ENCODE measurements at regions not wholly inside any gene's neighbourhood (a gene's known extent, or its start where the extent isn't known, plus 50 kb on each side); places are given as distances from the start of the nearest gene placed in this dataset.

DNA sequence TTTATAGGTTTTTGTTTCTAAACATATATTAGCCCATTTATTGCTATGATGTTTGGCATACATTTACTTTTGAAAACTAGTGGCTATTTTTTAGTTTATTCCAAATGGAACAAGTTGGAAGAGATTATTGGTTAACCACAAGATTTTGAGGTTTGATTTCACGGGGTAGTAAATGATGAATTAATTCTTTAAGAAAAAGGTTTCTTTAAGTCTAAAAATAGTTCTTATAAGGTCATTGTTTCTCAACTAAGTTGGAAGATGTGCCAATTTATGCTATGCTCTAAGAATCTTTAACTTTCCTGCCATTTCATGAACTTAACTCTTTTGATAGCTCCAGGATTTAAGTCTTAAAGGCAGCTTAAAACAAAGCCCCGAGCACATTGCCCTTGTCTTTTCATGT, 183.8 kb downstream of the LMO4 start:
- DNase-seq: no peak

DNA sequence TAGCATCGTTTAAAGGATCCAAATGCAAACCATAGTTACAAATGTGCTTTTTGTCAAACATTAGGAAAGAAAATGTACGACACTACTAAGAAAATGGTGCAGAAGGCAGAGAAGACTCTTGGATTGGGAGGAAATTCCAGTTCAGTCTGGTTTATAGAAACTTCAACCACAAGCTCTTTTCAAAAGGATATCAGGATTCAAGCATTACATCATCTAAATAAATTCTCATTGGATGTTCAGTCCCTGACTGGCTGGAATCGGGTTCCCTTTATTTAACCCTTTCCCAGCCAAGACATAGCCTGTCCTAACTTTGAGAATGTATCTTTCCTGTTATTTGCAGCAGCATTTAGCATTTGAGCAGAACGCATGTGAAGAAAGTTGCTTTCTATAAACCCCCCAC, 184.6 kb downstream of the LMO4 start:
- no peak for DNase-seq

DNA sequence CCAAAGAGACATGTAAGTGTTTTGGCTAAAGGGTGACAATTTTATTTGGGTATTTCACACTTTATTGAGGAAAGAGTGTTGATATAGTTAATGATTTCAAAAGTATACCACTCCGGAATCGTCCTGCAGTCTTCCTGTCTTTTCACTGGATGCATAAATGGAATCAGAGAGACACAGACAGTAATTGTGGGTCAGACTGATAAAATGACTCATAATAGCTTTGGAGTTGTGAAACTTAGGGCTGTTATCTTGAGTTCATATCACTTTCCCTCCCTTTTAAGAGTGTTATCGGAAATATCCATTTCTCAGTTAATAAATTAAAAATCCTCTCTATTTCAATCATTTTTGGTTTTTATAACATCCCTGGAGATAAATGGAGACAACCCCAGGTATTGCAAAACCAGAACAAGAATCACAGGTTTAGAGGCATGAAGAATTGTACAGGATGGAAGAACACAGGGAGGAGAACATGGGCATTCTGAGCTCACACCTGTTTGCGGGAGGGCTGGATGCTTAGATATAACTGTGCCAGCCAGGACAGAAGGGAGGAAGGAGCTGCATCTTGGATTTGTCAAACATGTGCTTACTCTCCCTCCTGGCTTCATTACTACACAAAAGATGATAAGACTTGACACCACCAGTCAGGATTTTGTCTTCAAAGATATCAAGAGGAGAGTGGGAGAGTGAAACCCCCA, 185.4 kb downstream of the LMO4 start:
- DNase-seq: no peak

DNA sequence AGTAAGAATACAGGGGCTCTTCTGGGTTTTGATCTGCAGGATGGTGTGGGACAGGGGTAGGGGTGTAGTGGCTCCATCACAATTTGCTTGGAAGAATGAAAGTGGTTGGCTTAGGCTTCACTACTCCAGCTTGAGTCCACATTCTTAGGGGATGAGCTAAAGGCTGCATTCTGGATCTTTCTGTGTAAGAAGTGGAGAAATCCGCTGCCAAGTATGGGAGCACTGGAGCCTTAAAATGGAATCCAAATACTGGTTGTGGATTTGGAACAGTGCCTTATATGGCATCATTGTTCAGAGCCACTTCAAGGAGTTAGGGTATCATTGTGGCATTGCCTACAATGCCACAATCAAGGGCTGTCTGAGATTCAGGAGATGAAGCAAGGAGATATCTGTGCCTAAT, 187.1 kb downstream of the LMO4 start:
- no peak for DNase-seq

DNA sequence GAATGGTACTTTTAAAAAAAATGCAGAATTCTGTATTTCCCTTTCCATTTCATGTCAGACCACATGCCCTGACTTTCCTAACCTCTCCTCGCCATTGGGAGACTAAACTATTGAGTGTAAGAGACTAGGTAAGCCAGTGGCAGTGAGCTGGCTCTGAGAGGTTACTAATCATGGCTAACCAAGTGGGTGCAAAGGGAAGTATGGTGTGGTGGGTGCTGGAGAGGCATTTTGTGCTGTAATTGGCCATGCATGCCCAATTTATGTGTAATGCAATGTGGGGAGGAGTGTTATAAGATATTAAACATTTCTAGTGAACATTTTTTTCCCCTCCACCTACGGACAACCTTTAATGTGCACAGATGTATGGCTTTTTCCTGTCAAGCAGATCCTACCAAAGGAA, 190.1 kb downstream of the LMO4 start:
- no peak for DNase-seq

DNA sequence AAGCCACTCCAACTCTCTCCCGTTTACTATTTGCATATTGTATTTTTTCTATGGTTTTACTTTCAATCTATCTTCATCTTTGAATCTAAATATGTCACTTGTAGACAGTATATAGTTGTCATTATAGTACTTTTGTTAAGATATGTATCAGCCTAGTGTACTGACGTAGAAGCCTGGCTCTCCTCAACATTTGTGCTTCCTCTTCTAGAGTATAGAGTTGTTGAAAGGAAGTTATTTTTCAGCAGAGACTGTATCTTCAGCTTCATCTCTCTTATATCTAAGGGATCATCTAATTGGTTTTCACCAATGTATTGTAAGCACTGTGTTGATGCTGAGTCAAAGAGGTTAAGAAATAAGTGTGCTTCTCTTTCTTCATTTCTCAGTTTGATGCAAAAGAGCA, 192.8 kb downstream of the LMO4 start:
- DNase-seq: no peak

DNA sequence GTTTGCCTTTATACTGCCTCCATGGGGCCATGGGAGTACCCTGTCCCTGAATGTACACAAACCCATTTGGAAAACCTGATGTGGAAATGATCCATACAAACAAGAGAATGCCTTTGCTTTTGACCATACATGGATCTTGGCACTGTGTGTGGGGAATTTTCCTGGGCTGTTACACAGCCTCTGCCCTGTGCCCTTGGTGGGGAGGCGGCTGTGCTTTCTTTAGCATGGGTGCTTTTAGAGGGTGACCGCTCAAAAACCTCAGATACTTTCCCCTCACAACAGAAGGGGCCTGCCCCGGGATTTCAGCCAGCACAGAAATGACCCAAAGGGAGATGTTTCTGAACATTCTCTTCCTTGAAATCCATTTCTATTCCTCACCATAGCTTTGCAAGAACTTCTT, 194.8 kb downstream of the LMO4 start:
- DNase-seq: no peak

DNA sequence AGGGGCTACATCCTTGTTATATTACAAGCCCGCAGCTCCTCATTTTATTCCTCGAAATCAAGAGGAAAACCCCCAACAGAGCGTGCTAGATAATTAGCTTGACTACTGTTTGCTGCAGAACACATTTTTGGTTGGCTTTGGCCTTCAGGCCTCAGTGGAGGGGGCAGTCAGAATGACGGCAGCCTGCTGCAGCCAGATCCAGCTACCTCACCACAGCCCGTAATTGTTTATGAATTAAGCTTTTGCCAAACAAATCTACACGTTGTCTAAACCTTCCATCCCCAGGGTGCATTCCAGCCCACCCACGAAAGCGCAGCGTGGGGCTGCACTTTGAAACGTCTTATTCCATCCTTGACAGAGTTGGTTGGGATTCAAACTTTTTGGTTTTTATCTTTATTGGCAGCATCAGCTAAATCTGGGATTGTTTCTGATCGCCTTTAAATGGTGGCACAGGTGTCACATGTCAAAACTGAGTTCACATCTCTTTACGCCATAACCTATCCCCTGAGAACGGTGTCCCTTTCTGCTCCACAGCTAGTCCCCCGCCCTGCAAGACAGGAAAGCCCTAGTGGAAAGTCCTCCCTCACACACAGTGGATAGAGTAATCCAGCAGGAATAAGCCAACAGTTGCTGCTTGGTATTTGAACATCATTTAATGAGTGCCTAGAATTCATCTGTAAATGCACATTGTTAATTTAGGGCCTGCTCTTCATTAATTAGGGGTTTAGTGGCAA, 195.5 kb downstream of the LMO4 start:
- no peak for DNase-seq

DNA sequence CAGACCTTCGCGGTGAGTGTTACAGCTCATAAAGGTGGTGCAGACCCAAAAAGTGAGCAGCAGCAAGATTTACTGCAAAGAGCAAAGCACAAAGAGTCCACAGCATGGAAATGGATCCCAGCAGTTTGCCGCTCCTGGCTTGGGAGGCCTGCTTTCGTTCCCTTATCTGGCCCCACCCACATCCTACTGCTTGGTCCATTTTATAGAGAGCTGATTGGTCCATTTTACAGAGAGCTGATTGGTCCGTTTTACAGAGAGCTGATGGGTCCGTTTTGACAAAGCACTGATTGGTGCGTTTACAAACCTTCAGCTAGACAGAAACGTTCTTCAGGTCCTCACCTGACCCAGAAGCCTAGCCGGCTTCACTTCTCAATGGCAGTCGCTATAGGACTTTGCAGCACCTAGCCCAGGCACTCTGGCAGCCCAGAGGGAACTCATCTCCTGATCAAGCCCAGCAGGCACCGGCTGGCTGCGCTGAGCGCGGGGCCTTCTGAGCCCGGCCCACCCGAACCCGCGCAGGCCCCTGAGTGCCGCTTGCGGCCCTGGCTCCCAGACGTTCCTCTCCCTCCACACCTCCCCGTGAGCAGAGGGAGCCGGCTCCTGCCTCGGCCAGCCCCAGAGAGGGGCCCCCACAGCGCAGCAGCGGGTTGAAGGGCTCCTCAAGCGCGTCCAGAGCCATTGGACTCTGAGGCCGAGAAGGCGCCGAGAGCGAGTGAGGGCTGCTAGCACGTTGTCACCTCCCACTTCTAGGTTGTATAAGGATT, 200.3 kb downstream of the LMO4 start:
- DNase-seq: no peak

DNA sequence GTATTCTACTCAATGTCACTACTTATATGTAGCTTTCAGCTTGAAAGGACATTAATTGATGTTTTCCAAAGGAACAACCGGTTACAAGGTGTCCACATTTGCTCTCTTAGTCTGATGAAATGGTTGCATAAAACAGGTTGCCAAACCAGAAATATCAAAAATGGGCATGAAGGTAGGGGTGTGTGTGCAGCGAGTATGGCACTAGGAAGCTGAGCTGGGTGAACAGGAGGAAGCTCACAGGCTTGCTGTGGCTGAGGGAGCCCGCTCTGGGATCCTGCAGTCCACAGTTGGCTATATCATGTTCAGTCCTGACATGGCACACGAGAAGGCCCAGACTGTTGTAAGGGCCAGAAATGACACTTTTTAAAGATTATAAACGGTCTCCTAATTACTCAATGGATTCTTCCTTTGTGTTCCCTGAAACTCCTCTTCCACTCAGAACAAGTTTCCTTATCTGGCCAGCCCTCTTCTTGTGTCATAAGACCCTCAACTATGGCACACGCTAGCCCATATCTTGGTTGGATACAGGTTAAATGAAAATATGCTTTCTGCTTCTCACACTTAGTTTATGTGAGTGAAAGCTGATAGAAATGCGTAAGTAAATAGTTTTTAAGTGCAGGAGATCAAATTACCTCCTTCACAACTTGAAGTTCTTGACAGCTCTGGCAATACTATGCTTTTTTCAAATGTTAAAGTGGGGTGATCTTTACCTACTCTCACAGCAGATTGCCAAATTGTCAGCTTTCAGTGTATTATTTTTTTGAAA, 201.5 kb downstream of the LMO4 start:
- DNase-seq: no peak

DNA sequence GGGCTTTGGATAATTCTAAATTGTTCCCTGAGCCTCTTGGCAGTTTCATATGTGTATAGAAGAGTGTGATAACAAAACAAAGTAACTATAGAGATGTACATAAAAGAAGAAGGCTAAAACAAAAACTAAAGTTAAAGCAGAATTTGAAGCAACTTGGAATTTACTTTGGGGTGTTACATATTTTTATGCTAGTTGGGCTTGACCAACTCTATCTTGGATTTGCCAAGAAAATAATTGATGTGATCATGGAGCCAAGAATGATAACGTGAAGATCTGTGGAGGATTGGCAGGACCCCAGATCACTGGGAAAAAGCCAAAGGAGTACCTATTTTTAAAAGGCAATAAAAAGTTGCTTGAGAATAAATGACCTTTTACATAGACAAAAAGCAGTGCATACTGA, 206.9 kb downstream of the LMO4 start:
- DNase-seq: no peak

DNA sequence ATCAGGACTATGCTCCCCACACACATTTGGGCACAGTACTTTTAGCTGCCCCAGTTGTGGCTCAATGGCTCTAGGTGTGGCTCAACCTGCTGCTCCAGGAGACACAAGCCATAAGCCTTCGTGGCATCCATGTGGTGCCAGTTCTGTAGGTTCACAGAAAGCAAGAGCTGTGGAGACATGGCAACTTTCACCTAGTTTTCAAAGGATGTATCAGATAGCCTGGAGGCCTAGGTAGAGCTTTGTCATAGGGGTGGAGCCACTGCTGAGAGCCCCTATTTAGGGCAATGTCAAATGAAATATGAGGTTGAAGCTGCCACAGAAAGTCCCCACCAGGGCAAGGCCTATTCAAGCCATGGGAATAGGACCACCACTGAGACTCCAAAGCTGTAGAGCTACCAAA, 210.5 kb downstream of the LMO4 start:
- no peak for DNase-seq

DNA sequence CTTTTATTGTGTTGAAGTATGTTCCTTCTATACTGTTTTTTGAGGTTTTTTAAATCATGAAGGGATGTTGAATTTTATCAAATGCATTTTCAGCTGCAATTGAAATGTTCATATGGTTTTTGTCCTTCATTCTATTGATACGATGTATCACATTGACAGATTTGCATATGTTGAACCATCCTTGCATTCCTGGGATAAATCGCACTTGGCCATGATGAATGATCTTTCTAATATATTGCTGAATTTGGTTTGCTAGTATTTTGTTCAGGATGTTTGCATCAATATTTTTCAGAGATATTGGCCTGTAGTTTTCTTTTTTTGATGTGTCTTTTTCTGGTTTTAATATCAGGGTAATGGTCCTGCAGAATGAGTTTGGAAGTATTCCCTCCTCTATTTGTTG, 214.0 kb downstream of the LMO4 start:
- DNase-seq: no peak

DNA sequence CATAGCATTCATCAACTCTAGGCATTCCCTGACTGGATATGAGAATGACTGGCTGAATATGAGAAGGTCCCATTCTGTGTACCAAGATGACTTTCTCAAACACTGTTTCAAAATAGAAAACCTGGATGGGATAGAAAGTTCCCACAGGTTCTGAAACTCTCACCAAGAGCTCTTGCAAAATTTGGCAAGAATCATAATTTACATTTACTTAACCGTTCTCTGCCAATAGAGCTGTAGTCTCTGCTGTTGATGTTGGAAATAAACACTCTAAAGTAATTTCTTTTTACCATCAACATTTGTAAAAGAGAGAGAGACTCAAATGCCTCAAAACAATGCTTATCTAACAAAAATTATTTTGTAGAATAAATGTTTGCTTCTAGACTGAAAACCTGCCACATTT, 221.1 kb downstream of the LMO4 start:
- no peak for DNase-seq

DNA sequence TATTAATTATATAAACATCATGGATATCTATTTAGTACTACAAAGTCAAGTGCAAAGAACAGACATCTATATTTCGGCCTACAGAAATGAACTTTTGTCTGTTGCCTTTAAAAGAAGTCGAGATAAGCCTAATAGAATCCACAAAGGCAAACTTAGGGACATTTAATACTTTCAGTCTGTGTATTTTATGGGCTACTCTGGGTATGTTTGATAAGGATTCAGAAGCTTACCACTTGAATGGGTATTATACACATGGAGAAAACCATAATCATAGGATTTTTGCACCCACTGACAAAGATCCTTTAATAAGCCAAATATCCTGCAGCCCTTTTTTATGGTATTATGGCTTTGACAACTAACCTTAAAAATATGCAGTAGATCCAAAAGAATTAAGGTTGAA, 224.8 kb downstream of the LMO4 start:
- no peak for DNase-seq

DNA sequence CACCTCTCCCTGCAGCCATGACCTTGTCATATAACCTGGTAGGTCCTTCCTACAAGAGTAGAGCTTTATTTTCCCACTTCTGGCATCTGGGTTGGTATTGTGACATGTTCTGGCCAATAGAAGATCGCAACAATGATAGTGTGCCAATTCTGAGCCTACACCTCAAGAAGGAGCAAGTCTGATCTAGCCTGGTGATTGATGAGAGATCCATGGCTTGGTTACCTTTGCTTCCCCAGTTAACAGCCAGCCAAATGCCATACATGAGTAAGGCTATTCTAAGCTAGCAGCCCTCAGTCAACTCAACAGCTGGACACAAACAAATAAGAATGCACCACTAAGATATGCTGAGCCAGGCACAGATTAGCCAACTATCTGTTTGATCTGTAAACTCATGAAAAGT, 226.7 kb downstream of the LMO4 start:
- no peak for DNase-seq

DNA sequence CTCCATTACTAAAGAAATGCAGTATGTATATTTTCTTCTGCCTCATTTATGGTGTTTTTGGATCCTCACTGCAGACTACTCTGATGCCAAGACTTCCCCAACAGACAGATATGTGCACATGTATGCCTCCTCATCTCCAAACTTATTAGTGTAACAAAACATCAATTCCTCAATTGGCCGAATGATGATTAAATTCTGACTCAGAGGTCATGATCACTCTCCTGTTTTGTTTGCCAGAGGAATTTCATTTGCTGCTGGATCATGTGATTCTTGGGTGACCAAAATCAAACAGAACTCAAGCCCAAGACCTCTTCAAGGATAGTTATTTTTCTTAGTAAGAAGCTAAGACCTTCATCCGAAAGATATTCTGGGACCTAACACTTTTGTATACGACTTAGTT, 227.6 kb downstream of the LMO4 start:
- no peak for DNase-seq

DNA sequence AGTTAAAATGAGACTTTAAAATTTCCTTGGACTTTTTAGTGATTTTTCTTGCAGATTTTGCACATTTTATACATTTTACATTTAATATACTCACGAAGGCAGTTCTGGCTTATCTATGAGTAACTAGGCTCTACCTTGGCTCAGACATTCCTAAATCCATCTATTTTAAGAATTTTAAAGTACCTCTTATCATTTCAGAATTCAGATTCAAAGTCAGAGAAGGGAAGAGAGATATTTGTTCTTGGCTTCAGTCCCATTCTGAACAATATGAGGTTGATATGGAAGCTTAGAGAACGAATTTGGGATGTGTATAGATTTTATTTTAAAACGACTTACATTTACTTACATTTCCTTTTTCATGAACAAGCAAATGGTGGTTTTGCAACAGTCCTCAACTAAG, 230.2 kb downstream of the LMO4 start:
- no peak for DNase-seq

DNA sequence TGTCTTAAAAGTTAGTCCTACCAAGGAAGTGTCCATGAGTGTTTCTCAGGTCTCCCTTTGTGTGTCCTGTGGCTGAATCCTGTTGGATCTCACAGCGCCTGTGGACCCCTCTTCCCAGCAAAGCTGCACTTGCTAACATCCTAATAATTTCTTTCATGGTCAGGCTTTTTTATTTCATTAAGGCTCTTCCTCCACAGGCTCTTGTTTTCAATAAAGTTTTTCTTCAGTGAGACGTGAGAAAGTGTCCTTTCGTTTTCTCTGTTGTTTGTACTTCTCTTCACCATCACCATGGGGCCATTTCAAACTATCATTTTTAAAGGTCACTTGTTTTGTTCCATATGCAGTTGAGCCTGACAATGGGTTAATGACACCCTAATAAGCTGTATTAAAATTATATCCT, 231.5 kb downstream of the LMO4 start:
- DNase-seq: no peak

DNA sequence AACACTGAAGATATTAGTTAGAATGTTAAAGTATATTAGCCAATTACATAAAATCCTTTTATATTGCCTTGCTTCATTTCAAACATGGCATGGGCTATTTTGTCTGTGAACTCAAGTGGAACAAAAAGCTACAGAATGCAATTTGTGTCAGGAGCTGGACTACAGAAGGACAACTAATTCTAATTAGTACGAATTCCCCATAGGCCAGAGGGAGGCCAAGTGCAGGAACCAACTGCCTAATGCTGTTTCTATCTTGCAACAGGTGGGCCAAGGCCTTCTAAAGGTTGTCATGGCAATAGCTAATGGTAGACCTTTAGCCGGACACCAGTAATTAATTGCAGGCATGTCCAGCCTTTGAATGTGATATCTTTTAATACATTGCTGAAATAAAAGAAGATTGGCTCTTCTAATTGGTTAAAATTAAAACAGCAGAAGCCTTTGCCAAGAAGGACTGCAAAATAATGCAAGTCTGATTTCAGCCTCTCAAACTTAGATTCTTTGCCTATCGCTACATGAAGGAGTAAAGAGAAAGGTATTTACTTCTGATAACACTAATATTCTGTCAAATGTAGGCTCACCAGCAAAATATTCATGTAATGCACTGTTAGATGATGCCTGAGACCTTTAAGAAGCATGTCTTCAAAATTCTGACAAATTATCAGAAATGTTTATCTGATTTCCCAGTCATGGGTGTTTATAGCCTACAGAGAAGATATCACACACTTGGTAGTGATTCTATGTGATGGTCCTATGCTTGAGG, 232.1 kb downstream of the LMO4 start:
- no peak for DNase-seq

DNA sequence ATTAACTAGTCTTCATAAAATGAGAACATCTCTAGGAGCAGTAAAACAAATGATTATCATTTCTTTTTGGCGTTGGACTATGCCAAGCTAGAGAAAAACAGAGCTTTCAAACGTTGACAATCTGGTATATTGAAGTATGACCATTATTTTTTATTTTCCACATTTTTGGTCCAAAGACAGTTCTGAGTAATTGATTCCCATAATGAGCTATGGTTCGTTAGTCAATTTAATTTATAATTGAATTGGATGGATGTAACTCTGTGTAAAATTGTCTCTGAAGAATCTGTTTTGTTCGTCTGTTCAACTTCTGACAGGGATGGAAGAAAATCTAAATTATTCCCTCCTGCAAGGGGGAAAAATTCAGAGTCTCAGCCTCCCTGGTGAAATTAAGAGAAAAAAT, 234.5 kb downstream of the LMO4 start:
- no peak for DNase-seq

DNA sequence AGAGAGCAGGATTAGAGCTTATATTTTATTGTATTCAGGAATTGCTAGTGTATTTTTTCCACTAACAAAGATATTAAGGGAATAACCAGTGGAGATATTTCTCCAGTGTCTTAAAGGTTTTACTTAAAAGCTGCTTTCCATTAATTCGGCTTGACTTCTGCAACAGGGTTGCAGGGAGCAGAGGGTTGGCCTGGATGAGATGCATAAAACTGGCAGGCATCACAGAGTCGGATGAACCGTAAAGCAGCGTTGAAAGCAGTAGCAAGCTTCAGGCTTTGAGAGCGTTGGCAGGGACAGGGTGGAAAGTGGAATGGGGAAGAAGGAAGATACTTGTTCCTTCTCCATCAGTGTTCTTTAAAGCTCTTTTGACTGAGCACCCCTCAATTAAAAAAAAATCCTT, 237.2 kb downstream of the LMO4 start:
- DNase-seq: no peak

DNA sequence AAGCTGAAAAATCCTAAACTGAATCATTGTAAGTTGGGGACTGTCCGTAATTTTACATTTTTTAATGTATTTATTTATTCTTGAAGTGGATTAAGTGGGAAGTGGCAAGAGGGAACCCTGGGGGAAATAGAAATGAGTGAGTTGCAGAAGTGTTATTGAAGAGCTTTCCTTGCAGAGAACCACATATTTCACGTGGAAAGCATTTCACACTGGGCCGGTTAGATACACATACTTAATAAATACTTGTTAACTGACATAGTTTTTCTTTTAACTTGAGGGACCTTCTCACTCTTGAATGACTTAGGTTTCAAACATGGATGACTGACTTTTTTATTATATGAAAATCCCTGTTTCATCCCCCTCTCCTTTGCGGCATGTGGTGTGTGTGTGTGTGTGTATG, 239.3 kb downstream of the LMO4 start:
- no peak for DNase-seq

All from NCI-H2227 treated with DMSO at 0.1 percent for 48 hours (cell line).